K562 (cell line): ENCODE measurements at regions not wholly inside any gene's neighbourhood (a gene's known extent, or its start where the extent isn't known, plus 50 kb on each side); places are given as distances from the start of the nearest gene placed in this dataset.

ENCODE experiments used
- ATAC-seq: fragments of 200-7000 bp; cut with Tn5 transposase; 3 replicates; pipeline ENCODE4 v1.9.1; 2020; ENCODE audit warnings: moderate library complexity
- BruUV-seq: library from RNA; stranded (reverse); fragments of 400-500 nt; replicated peaks from 2 replicates; lab custom pipeline; 2021; lab: Mats Ljungman, UMichigan
- CTCF ChIA-PET: fragments of 300-600 bp; formaldehyde crosslinking; extraction: SDS; loops from one replicate; lab custom pipeline; 2021; ENCODE audit warnings: low intra/inter-chr PET ratio; lab: Yijun Ruan, JAX
- POLR2A ChIA-PET: fragments of 300-600, 350-650 bp; sonication (Branson Sonifier 250); formaldehyde crosslinking; extraction: SDS; loops from one replicate; lab custom pipeline; 2021; ENCODE audit warnings: antibody characterized with exemption, inconsistent platforms; lab: Yijun Ruan, JAX
- DNase-seq, 4 experiments: peaks; one replicate each; pipeline versions ENCODE4 v3.0.0 to v3.0.0-alpha.2; 2011 to 2018; ENCODE audit warnings: low spot score in 3 of 4, mixed read lengths in 3 of 4; ENCODE audit errors: extremely low read depth in 1 of 4
- FAIRE-seq: peaks from 2 replicates; lab custom pipeline; 2011; peaks lifted over from hg19 to GRCh38; lab: Jason Lieb, UNC
- H2AFZ ChIP-seq: 2 replicates; pipeline ENCODE4 v1.6.0; 2011; ENCODE audit warnings: low read depth, low read length, control low read depth, inconsistent platforms
- H3K27ac ChIP-seq: fragments of 200-600 bp; 3 replicates; pipeline ENCODE4 v1.8.0; 2011; ENCODE audit warnings: low read depth, mild to moderate bottlenecking, control low read depth, inconsistent platforms, low read length, moderate library complexity, mixed read lengths; ENCODE audit errors: extremely low read depth
- H3K27me3 ChIP-seq, 2 experiments: fragments of 300-600 bp in 1 of 2; 2 replicates in 1 of 2; 3 replicates in 1 of 2; pipeline versions ENCODE4 v1.6.0 to v1.8.0; 2011; ENCODE audit warnings: inconsistent platforms in 2 of 2, low read length in 2 of 2, mild to moderate bottlenecking in 1 of 2, mixed read lengths in 1 of 2, moderate library complexity in 1 of 2; ENCODE audit not compliant: control insufficient read depth in 2 of 2, insufficient read depth in 2 of 2
- H3K36me3 ChIP-seq: fragments of 300-600 bp; 3 replicates; pipeline ENCODE4 v1.8.0; 2011; ENCODE audit warnings: mild to moderate bottlenecking, low read length, inconsistent platforms; ENCODE audit not compliant: control insufficient read depth, insufficient read depth
- H3K4me1 ChIP-seq, 2 experiments: fragments of 200-600 bp in 1 of 2; replicated peaks in 1 of 2; 2 replicates in 1 of 2; 3 replicates in 1 of 2; pipeline versions ENCODE4 v1.5.1 to v1.8.0; 2011; ENCODE audit warnings: inconsistent platforms in 2 of 2, low read length in 2 of 2, mild to moderate bottlenecking in 1 of 2, mixed read lengths in 1 of 2, moderate library complexity in 1 of 2; ENCODE audit not compliant: control insufficient read depth in 2 of 2, insufficient read depth in 2 of 2
- H3K4me2 ChIP-seq: 2 replicates; pipeline ENCODE4 v1.6.1; 2011; ENCODE audit warnings: low read length, control low read depth, inconsistent platforms, mixed read lengths; ENCODE audit not compliant: insufficient read depth
- H3K4me3 ChIP-seq: fragments of 200-600 bp; sonication (generic), shearing (Covaris generic); 2 replicates; pipeline ENCODE4 v1.5.1; 2016; ENCODE audit warnings: control low read depth, inconsistent platforms
- H3K79me2 ChIP-seq: fragments of 200-600 bp; 3 replicates; pipeline ENCODE4 v1.8.0; 2011; ENCODE audit warnings: low read length, inconsistent platforms; ENCODE audit not compliant: control insufficient read depth, insufficient read depth
- H3K9ac ChIP-seq, 2 experiments: 2 replicates each; pipeline versions ENCODE4 v1.6.0 to v1.6.1; 2011; ENCODE audit warnings: low read depth in 2 of 2, low read length in 2 of 2, control low read depth in 1 of 2, inconsistent platforms in 1 of 2, mild to moderate bottlenecking in 1 of 2, mixed read lengths in 1 of 2; ENCODE audit not compliant: insufficient read depth in 1 of 2
- H3K9me1 ChIP-seq: one replicate; pipeline ENCODE4 v1.6.0; 2011; ENCODE audit warnings: inconsistent platforms, mild to moderate bottlenecking, low read length, moderate library complexity; ENCODE audit not compliant: control insufficient read depth, insufficient read depth
- H3K9me3 ChIP-seq: replicated peaks from 2 replicates; pipeline ENCODE4 v1.5.1; 2011; ENCODE audit warnings: low read depth, low read length, inconsistent platforms; ENCODE audit not compliant: control insufficient read depth, insufficient read depth
- H4K20me1 ChIP-seq: replicated peaks from 2 replicates; pipeline ENCODE4 v1.6.1; 2011; ENCODE audit warnings: low read length, inconsistent platforms, mixed read lengths; ENCODE audit not compliant: control insufficient read depth, insufficient read depth
- ESRRA ChIP-seq: fragments of 450-650 bp; IDR thresholded peaks from 2 replicates; pipeline ENCODE4 v1.6.1; 2014; ENCODE audit warnings: low read depth, mild to moderate bottlenecking, moderate library complexity, borderline replicate concordance
- GATAD2B ChIP-seq: fragments of 450-650 bp; IDR thresholded peaks from 2 replicates; pipeline ENCODE4 v1.6.1; 2017; ENCODE audit warnings: mild to moderate bottlenecking, borderline replicate concordance
- HNRNPUL1 ChIP-seq: fragments of 200-400 bp; formaldehyde crosslinking; IDR thresholded peaks from 2 replicates; pipeline ENCODE4 v1.6.1; 2017; ENCODE audit warnings: low read length
- KHSRP ChIP-seq: fragments of 450-650 bp; IDR thresholded peaks from 2 replicates; pipeline ENCODE4 v1.6.1; 2017
- LEF1 ChIP-seq: fragments of 450-650 bp; IDR thresholded peaks from 2 replicates; pipeline ENCODE4 v1.6.1; 2016; ENCODE audit warnings: mild to moderate bottlenecking
- MEF2D ChIP-seq: conservative IDR thresholded peaks from 2 replicates; pipeline ENCODE4 v1.6.1; 2016; ENCODE audit warnings: low read depth, missing genetic modification characterization, missing compliant biosample characterization
- RFX5 ChIP-seq: IDR thresholded peaks from 2 replicates; pipeline ENCODE4 v1.6.1; 2011; ENCODE audit warnings: low read depth, mild to moderate bottlenecking, improper control_type of control experiment, low read length
- SOX6 ChIP-seq: fragments of 450-650 bp; IDR thresholded peaks from 2 replicates; pipeline ENCODE4 v1.6.1; 2014; ENCODE audit warnings: mild to moderate bottlenecking
- STAT5A ChIP-seq: IDR thresholded peaks from 2 replicates; pipeline ENCODE4 v1.6.1; 2012; ENCODE audit warnings: low read length, inconsistent platforms, borderline replicate concordance
- TAL1 ChIP-seq: fragments of 450-650 bp; IDR thresholded peaks from 2 replicates; pipeline ENCODE4 v1.6.1; 2016; ENCODE audit warnings: mild to moderate bottlenecking
- ZNF408 ChIP-seq: fragments of 250-450 bp; sonication (Bioruptor Pico); IDR thresholded peaks from 2 replicates; pipeline ENCODE4 v1.4.0; 2020; ENCODE audit warnings: low read depth, mild to moderate bottlenecking, moderate library complexity
- ZNF695 ChIP-seq: fragments of 450-650 bp; formaldehyde crosslinking; IDR thresholded peaks from 2 replicates; pipeline ENCODE4 v1.4.0; 2020; ENCODE audit warnings: mild to moderate bottlenecking, moderate library complexity
- WGBS: fragments of 100-300 bp; shearing (Covaris generic); methylation state at CpG from one replicate; pipeline ENCODE4 v1.1.6; 2016; ENCODE audit warnings: low coverage, mixed read lengths; ENCODE audit not compliant: insufficient coverage; ENCODE audit errors: missing lambda C conversion rate; 5-methylcytosine and 5-hydroxymethylcytosine counted together
- in situ Hi-C: fragments of 300-500 bp; cut with MboI; formaldehyde crosslinking; loops from 4 replicates; pipeline ENCODE4 v1.15.0; 2018; ENCODE audit warnings: inconsistent platforms, mixed read lengths
- intact Hi-C: fragments of 100-400 bp; cut with micrococcal nuclease; formaldehyde crosslinking; loops from 2 replicates; pipeline ENCODE4 v1.14.2; 2022
- TF ChIP-seq, protein P1 (sequence below), 2 experiments: fragments of 450-650 bp in 1 of 2; sonication (generic) in 1 of 2; formaldehyde crosslinking in 1 of 2; IDR thresholded peaks in 1 of 2; conservative IDR thresholded peaks in 1 of 2; 2 replicates each; pipeline versions ENCODE4 v1.6.1 to v1.8.1; 2016 to 2023; ENCODE audit warnings: mild to moderate bottlenecking in 2 of 2, moderate library complexity in 2 of 2, inconsistent platforms in 1 of 2, missing genetic modification reagents in 1 of 2
- TF ChIP-seq, protein P2 (sequence below): fragments of 450-650 bp; formaldehyde crosslinking; IDR thresholded peaks from 2 replicates; pipeline ENCODE4 v1.4.0; 2020; ENCODE audit warnings: mild to moderate bottlenecking, moderate library complexity
- TF ChIP-seq, protein P3 (sequence below): sonication (generic); formaldehyde crosslinking; IDR thresholded peaks from 2 replicates; pipeline ENCODE4 v1.8.1; 2023; ENCODE audit warnings: mild to moderate bottlenecking, missing genetic modification reagents

- TF ChIP-seq STAT5A, result no peak
- no peak for TF ChIP-seq SOX6
- TF ChIP-seq, all 486 proteins: peak for 3
Observed at GRCh38 chr2:204360218-204361007, 184.9 kb upstream of the PARD3B start (continued).

DNA sequence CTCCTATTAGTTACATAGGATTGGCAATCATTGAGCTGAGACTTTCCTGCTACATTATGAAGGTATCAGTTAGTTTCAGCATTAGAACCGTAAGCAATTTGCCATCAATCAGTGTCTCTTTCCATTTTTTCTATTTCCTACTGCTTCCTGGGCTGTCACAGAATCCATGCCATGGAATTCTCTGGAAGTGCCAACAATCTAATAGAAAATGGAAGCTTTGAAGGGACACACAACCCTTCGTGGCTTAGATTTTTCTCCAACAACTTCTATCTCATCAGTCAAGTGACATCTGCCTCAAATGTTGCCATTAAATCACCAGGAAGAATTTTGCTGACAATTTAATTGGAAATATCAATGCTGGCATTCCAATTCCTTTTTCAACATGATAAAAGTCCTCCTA, 183.5 kb upstream of the PARD3B start:
- BruUV-seq, result no TSS peak
- no peak overlapping the region for H3K9ac ChIP-seq
- H3K27ac ChIP-seq, result no peak overlapping the region
- no peaks in the 10 kb centered on the region for H4K20me1 ChIP-seq
- no peak overlapping the region for H2AFZ ChIP-seq
- H3K4me3 ChIP-seq, result no peak overlapping the region
- intact Hi-C loops (no loop called here), in situ Hi-C loops (no loop called here)
- POLR2A ChIA-PET, result no interaction called here
- H3K9me3 ChIP-seq, result no peaks in the 10 kb centered on the region
- H3K27me3 ChIP-seq, result no peaks in the 10 kb centered on the region
- no peaks in the 10 kb centered on the region for H3K36me3 ChIP-seq
- ATAC-seq, result no peak
- no peak overlapping the region for H3K4me2 ChIP-seq
- no peaks in the 10 kb centered on the region for H3K9me1 ChIP-seq
- DNase-seq, result no peak
- 34% methylated on average over 2 of the region's 2 CpGs for WGBS
- FAIRE-seq, result no peak
- CTCF ChIA-PET, result no interaction called here
- peaks cover 0 to 3% of the 10 kb centered on the region in 2 experiments; a peak in 3 of 5 replicates for H3K4me1 ChIP-seq
- no peaks in the 10 kb centered on the region for H3K79me2 ChIP-seq
- TF ChIP-seq KHSRP (no peak), RFX5 (no peak), GATAD2B (no peak), HNRNPUL1 (no peak), ZNF408 (no peak), MEF2D (tag) (no peak), LEF1 (no peak), ESRRA (no peak), TAL1 (no peak), ZNF695 (CRISPR knock-in tag) (no peak)
- TF ChIP-seq, protein P1, sequence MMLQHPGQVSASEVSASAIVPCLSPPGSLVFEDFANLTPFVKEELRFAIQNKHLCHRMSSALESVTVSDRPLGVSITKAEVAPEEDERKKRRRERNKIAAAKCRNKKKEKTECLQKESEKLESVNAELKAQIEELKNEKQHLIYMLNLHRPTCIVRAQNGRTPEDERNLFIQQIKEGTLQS (IDR thresholded peaks at IDR 0.05), result no peak
- TF ChIP-seq, protein P1 (CRISPR knock-in tag; conservative IDR thresholded peaks at IDR 0.05), result no peak
- TF ChIP-seq, protein P2, sequence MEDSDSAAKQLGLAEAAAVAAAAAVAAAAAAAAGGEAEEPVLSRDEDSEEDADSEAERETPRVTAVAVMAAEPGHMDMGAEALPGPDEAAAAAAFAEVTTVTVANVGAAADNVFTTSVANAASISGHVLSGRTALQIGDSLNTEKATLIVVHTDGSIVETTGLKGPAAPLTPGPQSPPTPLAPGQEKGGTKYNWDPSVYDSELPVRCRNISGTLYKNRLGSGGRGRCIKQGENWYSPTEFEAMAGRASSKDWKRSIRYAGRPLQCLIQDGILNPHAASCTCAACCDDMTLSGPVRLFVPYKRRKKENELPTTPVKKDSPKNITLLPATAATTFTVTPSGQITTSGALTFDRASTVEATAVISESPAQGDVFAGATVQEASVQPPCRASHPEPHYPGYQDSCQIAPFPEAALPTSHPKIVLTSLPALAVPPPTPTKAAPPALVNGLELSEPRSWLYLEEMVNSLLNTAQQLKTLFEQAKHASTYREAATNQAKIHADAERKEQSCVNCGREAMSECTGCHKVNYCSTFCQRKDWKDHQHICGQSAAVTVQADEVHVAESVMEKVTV (CRISPR knock-in tag), result no peak
- TF ChIP-seq, protein P3, sequence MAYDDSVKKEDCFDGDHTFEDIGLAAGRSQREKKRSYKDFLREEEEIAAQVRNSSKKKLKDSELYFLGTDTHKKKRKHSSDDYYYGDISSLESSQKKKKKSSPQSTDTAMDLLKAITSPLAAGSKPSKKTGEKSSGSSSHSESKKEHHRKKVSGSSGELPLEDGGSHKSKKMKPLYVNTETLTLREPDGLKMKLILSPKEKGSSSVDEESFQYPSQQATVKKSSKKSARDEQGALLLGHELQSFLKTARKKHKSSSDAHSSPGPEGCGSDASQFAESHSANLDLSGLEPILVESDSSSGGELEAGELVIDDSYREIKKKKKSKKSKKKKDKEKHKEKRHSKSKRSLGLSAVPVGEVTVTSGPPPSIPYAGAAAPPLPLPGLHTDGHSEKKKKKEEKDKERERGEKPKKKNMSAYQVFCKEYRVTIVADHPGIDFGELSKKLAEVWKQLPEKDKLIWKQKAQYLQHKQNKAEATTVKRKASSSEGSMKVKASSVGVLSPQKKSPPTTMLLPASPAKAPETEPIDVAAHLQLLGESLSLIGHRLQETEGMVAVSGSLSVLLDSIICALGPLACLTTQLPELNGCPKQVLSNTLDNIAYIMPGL (CRISPR knock-in tag), result no peak
